ENCODE measurements at regions not wholly inside any gene's neighbourhood (a gene's known extent, or its start where the extent isn't known, plus 50 kb on each side); places are given as distances from the start of the nearest gene placed in this dataset.

- Histone ChIP-seq H3K27ac (no peak overlapping the region), H3K27me3 (no peaks in the 10 kb centered on the region), H3K9me3 (peaks cover 0 to 5% (median 0%) of the 10 kb centered on the region in 4 donors), H3K4me3 (no peak overlapping the region), H3K36me3 (no peaks in the 10 kb centered on the region), H3K4me1 (no peaks in the 10 kb centered on the region)
- DNase-seq (ENCODE audit: low spot score in 2 of 2) = no peak
- 57% methylated on average over 2 of the region's 2 CpGs for WGBS, 2 donors
- TF ChIP-seq EP300 (IDR thresholded peaks at IDR 0.05) (no peak), POLR2A (IDR thresholded peaks at IDR 0.05) (no peak), CTCF (IDR thresholded peaks at IDR 0.05) (no peak)
These were observed 847.0 kb downstream of the TRIML1 start for GRCh38 chr4:188986271-188986689.

- Histone ChIP-seq H3K36me3 (no peaks in the 10 kb centered on the region), H3K27me3 (no peaks in the 10 kb centered on the region), H3K4me1 (no peaks in the 10 kb centered on the region), H3K27ac (no peak overlapping the region), H3K9me3 (peaks cover 0 to 5% (median 0%) of the 10 kb centered on the region in 4 donors), H3K4me3 (no peak overlapping the region)
- TF ChIP-seq CTCF (IDR thresholded peaks at IDR 0.05) (no peak), POLR2A (IDR thresholded peaks at IDR 0.05) (no peak)
- WGBS, 2 donors = 100% methylated on average over 1 of the region's 1 CpG
- no peak for DNase-seq (ENCODE audit: low spot score in 2 of 2)
These were observed 847.8 kb downstream of the TRIML1 start for GRCh38 chr4:188987011-188987410.

- WGBS, 2 donors = 83 to 87% methylated on average over 8 of the region's 8 CpGs
- TF ChIP-seq EP300 (IDR thresholded peaks at IDR 0.05) (no peak), POLR2A (IDR thresholded peaks at IDR 0.05) (no peak), CTCF (IDR thresholded peaks at IDR 0.05) (no peak)
These were observed 848.9 kb downstream of the TRIML1 start for GRCh38 chr4:188988131-188988530.

GRCh38 chr4:188989371-188989770 is 850.1 kb downstream of the TRIML1 start:
- no peak overlapping the region for H3K4me3 ChIP-seq
- H3K27me3 ChIP-seq = no peaks in the 10 kb centered on the region
- H3K4me1 ChIP-seq = no peaks in the 10 kb centered on the region
- H3K9me3 ChIP-seq = peaks cover 0 to 5% (median 0%) of the 10 kb centered on the region in 4 donors
- TF ChIP-seq CTCF (IDR thresholded peaks at IDR 0.05) (no peak), POLR2A (IDR thresholded peaks at IDR 0.05) (no peak), EP300 (IDR thresholded peaks at IDR 0.05) (no peak)
- 70 to 74% methylated on average over 3 of the region's 3 CpGs for WGBS, 2 donors
- no peak overlapping the region for H3K27ac ChIP-seq
- H3K36me3 ChIP-seq = no peaks in the 10 kb centered on the region
- DNase-seq (ENCODE audit: low spot score in 2 of 2) = no peak

More at GRCh38 chr4:188988131-188988530, 848.9 kb downstream of the TRIML1 start:
- Histone ChIP-seq H3K27me3 (no peaks in the 10 kb centered on the region), H3K4me3 (no peak overlapping the region), H3K4me1 (no peaks in the 10 kb centered on the region), H3K36me3 (no peaks in the 10 kb centered on the region), H3K9me3 (peaks cover 0 to 5% (median 0%) of the 10 kb centered on the region in 4 donors), H3K27ac (no peak overlapping the region)
- no peak for DNase-seq (ENCODE audit: low spot score in 2 of 2)

GRCh38 chr4:188992706-188993105 is 853.5 kb downstream of the TRIML1 start:
- WGBS, 2 donors = 84 to 85% methylated on average over 1 of the region's 1 CpG
- TF ChIP-seq POLR2A (IDR thresholded peaks at IDR 0.05) (no peak), EP300 (IDR thresholded peaks at IDR 0.05) (no peak), CTCF (IDR thresholded peaks at IDR 0.05) (no peak)
- H3K27me3 ChIP-seq = no peaks in the 10 kb centered on the region

More at GRCh38 chr4:188992706-188993105, 853.5 kb downstream of the TRIML1 start:
- no peaks in the 10 kb centered on the region for H3K9me3 ChIP-seq
- no peaks in the 10 kb centered on the region for H3K36me3 ChIP-seq
- no peak overlapping the region for H3K27ac ChIP-seq
- H3K4me1 ChIP-seq = no peaks in the 10 kb centered on the region
- no peak for DNase-seq (ENCODE audit: low spot score in 2 of 2)
- no peak overlapping the region for H3K4me3 ChIP-seq
